ENCODE measurements at regions not wholly inside any gene's neighbourhood (a gene's known extent, or its start where the extent isn't known, plus 50 kb on each side); places are given as distances from the start of the nearest gene placed in this dataset.

- peaks cover 69 to 72% of the 10 kb centered on the region in 2 experiments for H3K9me3 ChIP-seq (ENCODE audit: insufficient read depth in 2 of 2, low read depth in 1 of 2, low read length in 1 of 2)
- H3K4ac ChIP-seq (replicated peaks; ENCODE audit: insufficient read length, low read depth, low read length): no peak overlapping the region
- H2BK120ac ChIP-seq (replicated peaks; ENCODE audit: low read depth, low read length): no peak overlapping the region
- no peak overlapping the region for H3K4me3 ChIP-seq (ENCODE audit: extremely low read depth in 1 of 4, insufficient read depth in 2 of 4, low read depth in 3 of 4, low read length in 4 of 4)
- H3K56ac ChIP-seq (replicated peaks; ENCODE audit: insufficient read length, low read depth, low read length): no peak overlapping the region
- no peak overlapping the region for H2BK15ac ChIP-seq (ENCODE audit: low read length)
- 66% methylated on average over 4 of the region's 4 CpGs; no CpG with 5 or more reads in 1 of the 2 experiments for WGBS, 2 experiments (ENCODE audit: extremely low coverage in 1 of 2, insufficient coverage in 1 of 2, insufficient read length in 1 of 2, insufficient replicate concordance in 2 of 2, low coverage in 1 of 2, low lambda C conversion rate in 2 of 2, missing lambda C conversion rate in 1 of 2)
- no peak for DNase-seq (ENCODE audit: low read depth in 1 of 2, low spot score in 2 of 2)
- H3K79me2 ChIP-seq (ENCODE audit: control insufficient read depth in 1 of 2, insufficient read depth in 2 of 2, low read length in 2 of 2): no peaks in the 10 kb centered on the region
- no peak overlapping the region for H3K9ac ChIP-seq (replicated peaks in 1 of 4; ENCODE audit: extremely low read depth in 1 of 4, low read depth in 3 of 4, low read length in 3 of 4)
- no peak overlapping the region for H3K14ac ChIP-seq (ENCODE audit: insufficient read length)
- H3K27ac ChIP-seq (ENCODE audit: low read depth, low read length): no peak overlapping the region
- no peak overlapping the region for H2AFZ ChIP-seq (ENCODE audit: low read length)
- no peak overlapping the region for H4K91ac ChIP-seq (replicated peaks; ENCODE audit: insufficient read length, low read length)
- no peak overlapping the region for H4K5ac ChIP-seq (ENCODE audit: insufficient read length, low read depth, low read length)
- H3K4me2 ChIP-seq (ENCODE audit: insufficient read depth in 1 of 2, low read depth in 2 of 2, low read length in 2 of 2): no peak overlapping the region
- H2AK5ac ChIP-seq (ENCODE audit: low read depth, low read length): no peak overlapping the region
- no peak overlapping the region for H2BK12ac ChIP-seq (ENCODE audit: low read depth, low read length)
- no peak overlapping the region for H3K23ac ChIP-seq (ENCODE audit: insufficient read length)
- ChIA-PET POLR2A (ENCODE audit: partially characterized antibody) (no interaction called here), CTCF (ENCODE audit: partially characterized antibody) (interaction anchor here (0.6 to 1.3 kb wide), 2 partner anchors 20 to 794 kb away, joined by 3 to 4 read pairs; no protein-coding TSS in a partner anchor)
- H3K27me3 ChIP-seq (replicated peaks in 1 of 4; ENCODE audit: control insufficient read depth in 3 of 4, extremely low read depth in 1 of 4, insufficient read depth in 3 of 4, low read length in 3 of 4): no peaks in the 10 kb centered on the region
- no peak overlapping the region for H2BK5ac ChIP-seq (ENCODE audit: low read depth, low read length)
- H3K23me2 ChIP-seq (ENCODE audit: low read depth, low read length): no peaks in the 10 kb centered on the region
- H3K18ac ChIP-seq (ENCODE audit: extremely low read depth, low read length): no peak overlapping the region
- H3K79me1 ChIP-seq (ENCODE audit: low read depth, low read length): no peaks in the 10 kb centered on the region; the same call in 1 of the 2 replicates
- H4K8ac ChIP-seq (ENCODE audit: extremely low read depth, insufficient read depth, low read length): no peak overlapping the region
- H3K36me3 ChIP-seq (ENCODE audit: control insufficient read depth in 2 of 4, insufficient read depth in 4 of 4, low read length in 3 of 4): no peaks in the 10 kb centered on the region
- no peak for FAIRE-seq
- no peak overlapping the region for H2BK20ac ChIP-seq (ENCODE audit: low read length)
- no peaks in the 10 kb centered on the region for H4K20me1 ChIP-seq (replicated peaks in 1 of 2; ENCODE audit: control insufficient read depth in 1 of 2, insufficient read depth in 2 of 2, low read length in 2 of 2)
- no peaks in the 10 kb centered on the region for H3K4me1 ChIP-seq (replicated peaks in 1 of 4; ENCODE audit: control insufficient read depth in 3 of 4, insufficient read depth in 4 of 4, low read length in 3 of 4)
- TF ChIP-seq SAP30 (IDR thresholded peaks at IDR 0.05; ENCODE audit: insufficient read depth, insufficient replicate concordance, low read length): no peak
- TF ChIP-seq SP1 (IDR thresholded peaks at IDR 0.05; ENCODE audit: low read depth, low read length): no peak
- no peak for TF ChIP-seq ATF3 (IDR thresholded peaks at IDR 0.05; ENCODE audit: insufficient read depth, low read depth, low read length)
- no peak for TF ChIP-seq HDAC2 (IDR thresholded peaks at IDR 0.05; ENCODE audit: borderline replicate concordance in 1 of 2, low read depth in 2 of 2, low read length in 2 of 2)
Measured at GRCh38 chr17:83146347-83146746, 66.9 kb downstream of the METRNL start.
